Left ventricle myocardium inferior (tissue), 1 donor: ENCODE measurements at regions not wholly inside any gene's neighbourhood (a gene's known extent, or its start where the extent isn't known, plus 50 kb on each side); places are given as distances from the start of the nearest gene placed in this dataset.
"Not testable (repeated sequence)": the region's sequence is repeated elsewhere in the genome, so short reads cannot be mapped to it uniquely, and the experiment has no call there.

Source experiments
- DNase-seq: peaks from one replicate; pipeline ENCODE4 v3.0.0-alpha.2; 2020
- H3K27ac ChIP-seq: fragments of 200-600 bp; replicated peaks from 2 replicates; pipeline ENCODE4 v1.8.0; 2021
- H3K27me3 ChIP-seq: fragments of 200-600 bp; 2 replicates; pipeline ENCODE4 v1.8.0; 2021; ENCODE audit warnings: low read depth
- H3K36me3 ChIP-seq: fragments of 200-600 bp; 2 replicates; pipeline ENCODE4 v1.8.0; 2021
- H3K4me1 ChIP-seq: fragments of 200-600 bp; 2 replicates; pipeline ENCODE4 v1.8.0; 2021
- H3K4me3 ChIP-seq: fragments of 200-600 bp; 2 replicates; pipeline ENCODE4 v1.8.0; 2021; ENCODE audit warnings: mild to moderate bottlenecking, moderate library complexity
- H3K9me3 ChIP-seq: fragments of 200-600 bp; replicated peaks from 2 replicates; pipeline ENCODE4 v1.8.0; 2021
- intact Hi-C: fragments of 100-400 bp; cut with micrococcal nuclease; formaldehyde crosslinking; loops from one replicate; pipeline ENCODE4 v1.11.0; 2022
- TF ChIP-seq, protein P1 (sequence below): fragments of 200-600 bp; IDR thresholded peaks from 2 replicates; pipeline ENCODE4 v1.8.0; 2021; ENCODE audit warnings: antibody characterized with exemption, mild to moderate bottlenecking, borderline replicate concordance
- donor health status: DM: no; HTN: yes; CAD: no; lungs with severe emphysema.

- no peaks in the 10 kb centered on the region for H3K9me3 ChIP-seq
- no peaks in the 10 kb centered on the region for H3K27me3 ChIP-seq
- H3K4me3 ChIP-seq: no peak overlapping the region
- H3K4me1 ChIP-seq: peaks cover 20% of the 10 kb centered on the region
- H3K36me3 ChIP-seq: no peaks in the 10 kb centered on the region
- TF ChIP-seq, protein P1, sequence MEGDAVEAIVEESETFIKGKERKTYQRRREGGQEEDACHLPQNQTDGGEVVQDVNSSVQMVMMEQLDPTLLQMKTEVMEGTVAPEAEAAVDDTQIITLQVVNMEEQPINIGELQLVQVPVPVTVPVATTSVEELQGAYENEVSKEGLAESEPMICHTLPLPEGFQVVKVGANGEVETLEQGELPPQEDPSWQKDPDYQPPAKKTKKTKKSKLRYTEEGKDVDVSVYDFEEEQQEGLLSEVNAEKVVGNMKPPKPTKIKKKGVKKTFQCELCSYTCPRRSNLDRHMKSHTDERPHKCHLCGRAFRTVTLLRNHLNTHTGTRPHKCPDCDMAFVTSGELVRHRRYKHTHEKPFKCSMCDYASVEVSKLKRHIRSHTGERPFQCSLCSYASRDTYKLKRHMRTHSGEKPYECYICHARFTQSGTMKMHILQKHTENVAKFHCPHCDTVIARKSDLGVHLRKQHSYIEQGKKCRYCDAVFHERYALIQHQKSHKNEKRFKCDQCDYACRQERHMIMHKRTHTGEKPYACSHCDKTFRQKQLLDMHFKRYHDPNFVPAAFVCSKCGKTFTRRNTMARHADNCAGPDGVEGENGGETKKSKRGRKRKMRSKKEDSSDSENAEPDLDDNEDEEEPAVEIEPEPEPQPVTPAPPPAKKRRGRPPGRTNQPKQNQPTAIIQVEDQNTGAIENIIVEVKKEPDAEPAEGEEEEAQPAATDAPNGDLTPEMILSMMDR: no peak
- DNase-seq: no peak
- intact Hi-C loops: no loop called here
- no peak overlapping the region for H3K27ac ChIP-seq
Measured at GRCh38 chr4:184960505-184960971, 57.8 kb upstream of the HELT start.

- no peaks in the 10 kb centered on the region for H3K27me3 ChIP-seq
- DNase-seq: no peak
- H3K4me1 ChIP-seq: peaks cover 20% of the 10 kb centered on the region
- H3K9me3 ChIP-seq: no peaks in the 10 kb centered on the region
- intact Hi-C loops: no loop called here
- H3K4me3 ChIP-seq: no peak overlapping the region
- no peaks in the 10 kb centered on the region for H3K36me3 ChIP-seq
- no peak overlapping the region for H3K27ac ChIP-seq
- TF ChIP-seq, protein P1: no peak
Measured at GRCh38 chr4:184961660-184962059, 56.6 kb upstream of the HELT start.

DNA sequence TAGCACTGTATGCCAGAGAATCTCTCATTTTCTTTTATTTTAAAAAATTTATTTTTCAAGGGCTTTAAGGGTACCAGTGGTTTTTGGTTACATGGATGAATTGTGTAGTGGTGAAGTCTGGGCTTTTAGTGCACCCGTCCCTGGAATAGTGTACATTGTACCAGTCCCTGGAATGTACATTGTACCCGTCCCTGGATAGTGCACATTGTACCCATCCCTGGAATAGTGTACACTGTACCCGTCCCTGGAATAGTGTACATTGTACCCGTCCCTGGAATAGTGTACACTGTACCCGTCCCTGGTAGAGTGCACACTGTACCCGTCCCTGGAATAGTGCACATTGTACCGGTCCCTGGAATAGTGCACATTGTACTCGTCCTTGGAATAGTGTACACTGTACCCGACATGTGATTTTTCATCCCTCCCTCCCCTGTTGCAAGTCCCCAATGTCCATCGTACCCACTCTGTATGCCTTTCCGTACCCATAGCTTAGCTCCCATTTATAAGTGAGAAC lies 56.1 kb upstream of the HELT start:
- intact Hi-C loops: no loop called here
- TF ChIP-seq, protein P1: no peak
- no peaks in the 10 kb centered on the region for H3K36me3 ChIP-seq
- H3K9me3 ChIP-seq: no peaks in the 10 kb centered on the region
- H3K4me3 ChIP-seq: no peak overlapping the region
- no peak for DNase-seq
- H3K27ac ChIP-seq: no peak overlapping the region
- H3K4me1 ChIP-seq: peaks cover 20% of the 10 kb centered on the region
- H3K27me3 ChIP-seq: no peaks in the 10 kb centered on the region

DNA sequence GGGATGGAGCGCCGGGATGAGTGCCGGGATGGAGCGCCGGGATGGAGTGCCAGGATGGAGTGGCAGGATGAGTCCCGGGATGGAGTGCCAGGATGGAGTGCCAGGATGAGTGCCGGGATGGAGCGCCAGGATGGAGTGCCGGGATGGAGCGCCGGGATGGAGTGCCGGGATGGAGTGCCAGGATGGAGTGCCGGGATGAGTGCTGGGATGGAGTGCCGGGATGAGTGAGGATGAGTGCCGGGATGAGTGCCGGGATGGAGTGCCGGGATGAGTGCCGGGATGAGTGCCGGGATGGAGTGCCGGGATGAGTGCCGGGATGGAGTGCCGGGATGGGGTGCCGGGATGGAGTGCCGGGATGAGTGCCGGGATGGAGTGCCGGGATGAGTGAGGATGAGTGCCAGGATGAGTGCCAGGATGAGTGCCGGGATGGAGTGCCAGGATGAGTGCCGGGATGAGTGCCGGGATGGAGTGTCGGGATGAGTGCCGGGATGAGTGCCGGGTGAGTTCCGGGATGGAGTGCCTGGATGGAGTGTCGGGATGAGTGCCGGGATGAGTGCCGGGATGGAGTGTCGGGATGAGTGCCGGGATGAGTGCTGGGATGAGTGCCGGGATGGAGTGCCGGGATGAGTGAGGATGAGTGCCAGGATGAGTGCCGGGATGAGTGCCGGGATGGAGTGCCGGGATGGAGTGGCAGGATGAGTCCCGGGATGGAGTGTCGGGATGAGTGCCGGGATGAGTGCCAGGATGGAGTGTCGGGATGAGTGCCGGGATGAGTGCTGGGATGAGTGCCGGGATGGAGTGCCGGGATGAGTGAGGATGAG lies 52.9 kb upstream of the HELT start:
- intact Hi-C loops: not testable (repeated sequence)

DNA sequence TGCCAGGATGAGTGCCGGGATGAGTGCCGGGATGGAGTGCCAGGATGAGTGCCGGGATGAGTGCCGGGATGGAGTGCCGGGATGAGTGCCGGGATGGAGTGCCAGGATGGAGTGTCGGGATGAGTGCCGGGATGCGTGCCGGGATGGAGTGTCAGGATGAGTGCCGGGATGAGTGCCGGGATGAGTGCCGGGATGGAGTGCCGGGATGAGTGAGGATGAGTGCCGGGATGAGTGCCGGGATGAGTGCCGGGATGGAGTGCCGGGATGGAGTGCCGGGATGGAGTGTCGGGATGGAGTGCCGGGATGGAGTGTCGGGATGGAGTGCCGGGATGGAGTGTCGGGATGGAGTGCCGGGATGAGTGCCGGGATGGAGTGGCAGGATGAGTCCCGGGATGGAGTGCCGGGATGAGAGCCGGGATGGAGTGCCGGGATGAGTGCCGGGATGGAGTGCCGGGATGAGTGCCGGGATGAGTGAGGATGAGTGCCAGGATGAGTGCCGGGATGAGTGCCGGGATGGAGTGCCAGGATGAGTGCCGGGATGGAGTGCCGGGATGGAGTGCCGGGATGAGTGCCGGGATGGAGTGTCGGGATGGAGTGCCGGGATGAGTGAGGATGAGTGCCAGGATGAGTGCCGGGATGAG lies 52.1 kb upstream of the HELT start:
- H3K9me3 ChIP-seq, DNase-seq, H3K27me3 ChIP-seq, H3K4me3 ChIP-seq, H3K27ac ChIP-seq, H3K36me3 ChIP-seq, intact Hi-C loops: not testable (repeated sequence)
- H3K4me1 ChIP-seq: peaks cover 13% of the 10 kb centered on the region

More for the DNA sequence above, 52.9 kb upstream of the HELT start:
- not testable (repeated sequence) for H3K27me3 ChIP-seq, DNase-seq, H3K4me3 ChIP-seq, H3K27ac ChIP-seq, H3K36me3 ChIP-seq, H3K9me3 ChIP-seq
- H3K4me1 ChIP-seq: peaks cover 13% of the 10 kb centered on the region

DNA sequence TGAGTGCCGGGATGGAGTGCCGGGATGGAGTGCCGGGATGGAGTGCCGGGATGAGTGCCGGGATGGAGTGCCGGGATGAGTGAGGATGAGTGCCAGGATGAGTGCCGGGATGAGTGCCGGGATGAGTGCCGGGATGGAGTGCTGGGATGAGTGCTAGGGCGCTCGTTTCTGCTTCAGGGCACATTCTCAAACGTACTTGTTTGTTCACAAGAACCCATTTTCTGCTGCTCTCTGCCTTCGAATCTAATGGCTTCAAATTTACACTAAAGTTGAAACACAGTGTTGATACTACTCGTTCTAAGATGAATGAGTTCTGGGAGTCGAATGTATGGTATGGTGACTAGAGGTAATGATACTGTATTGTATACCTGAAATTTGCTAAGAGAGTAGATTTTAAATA lies 50.6 kb upstream of the HELT start:
- DNase-seq, H3K9me3 ChIP-seq, intact Hi-C loops, H3K27ac ChIP-seq, H3K4me3 ChIP-seq, H3K36me3 ChIP-seq, H3K27me3 ChIP-seq: not testable (repeated sequence)
- H3K4me1 ChIP-seq: peaks cover 13% of the 10 kb centered on the region

GRCh38 chr4:184968366-184968765 lies 49.9 kb upstream of the HELT start:
- H3K4me3 ChIP-seq: no peak overlapping the region
- no peaks in the 10 kb centered on the region for H3K9me3 ChIP-seq
- peaks cover 13% of the 10 kb centered on the region for H3K4me1 ChIP-seq
- H3K27me3 ChIP-seq: no peaks in the 10 kb centered on the region
- DNase-seq: no peak
- intact Hi-C loops: no loop called here
- TF ChIP-seq, protein P1: no peak
- no peak overlapping the region for H3K27ac ChIP-seq
- H3K36me3 ChIP-seq: no peaks in the 10 kb centered on the region
